OCI-LY1 (cell line): ENCODE measurements at regions not wholly inside any gene's neighbourhood (a gene's known extent, or its start where the extent isn't known, plus 50 kb on each side); places are given as distances from the start of the nearest gene placed in this dataset.

Experiments used
- H2AFZ ChIP-seq: fragments of 200-600 bp; sonication (generic), shearing (Covaris generic); 2 replicates; pipeline ENCODE4 v1.6.0; 2014; ENCODE audit warnings: antibody characterized with exemption, mild to moderate bottlenecking, low read length
- H3F3A ChIP-seq: fragments of 200-600 bp; sonication (generic), shearing (Covaris generic); 2 replicates; pipeline ENCODE4 v1.6.0; 2014; ENCODE audit warnings: mild to moderate bottlenecking, antibody characterized with exemption, low read length, moderate library complexity; ENCODE audit not compliant: insufficient read depth
- H3K27ac ChIP-seq: fragments of 200-600 bp; sonication (generic); 2 replicates; pipeline ENCODE4 v1.5.1; 2014; ENCODE audit warnings: low read length, mixed run types, mild to moderate bottlenecking, low read depth; ENCODE audit not compliant: poor library complexity, severe bottlenecking
- H3K27me3 ChIP-seq: fragments of 200-600 bp; sonication (generic); 2 replicates; pipeline ENCODE4 v1.6.0; 2014; ENCODE audit warnings: antibody characterized with exemption, mild to moderate bottlenecking, low read length, moderate library complexity; ENCODE audit not compliant: insufficient read depth
- H3K36me3 ChIP-seq: fragments of 200-600 bp; sonication (generic); 2 replicates; pipeline ENCODE4 v1.6.1; 2014; ENCODE audit warnings: mild to moderate bottlenecking, antibody characterized with exemption, low read length, moderate library complexity, mixed read lengths; ENCODE audit not compliant: insufficient read depth
- H3K4me1 ChIP-seq: fragments of 200-600 bp; sonication (generic); 2 replicates; pipeline ENCODE4 v1.5.1; 2014; ENCODE audit warnings: mild to moderate bottlenecking, low read length, moderate library complexity; ENCODE audit not compliant: insufficient read depth, severe bottlenecking
- H3K4me2 ChIP-seq: fragments of 200-600 bp; sonication (generic), shearing (Covaris generic); 2 replicates; pipeline ENCODE4 v1.6.1; 2014; ENCODE audit warnings: low read length
- H3K4me3 ChIP-seq: fragments of 200-600 bp; sonication (generic); 2 replicates; pipeline ENCODE4 v1.5.1; 2014; ENCODE audit warnings: low read length, low read depth, mild to moderate bottlenecking, mixed read lengths; ENCODE audit not compliant: poor library complexity, severe bottlenecking
- H3K79me2 ChIP-seq: fragments of 200-600 bp; shearing (Covaris generic); 2 replicates; pipeline ENCODE4 v1.6.1; 2016; ENCODE audit warnings: mixed run types, low read length, mixed read lengths; ENCODE audit not compliant: insufficient read depth
- H3K9ac ChIP-seq: fragments of 200-600 bp; sonication (generic), shearing (Covaris generic); 2 replicates; pipeline ENCODE4 v1.6.1; 2014; ENCODE audit warnings: mild to moderate bottlenecking, low read length, mixed read lengths
- H3K9me2 ChIP-seq: fragments of 200-600 bp; sonication (generic), shearing (Covaris generic); 2 replicates; pipeline ENCODE4 v1.6.1; 2014; ENCODE audit warnings: low read depth, mild to moderate bottlenecking, low read length, mixed read lengths
- H3K9me3 ChIP-seq: fragments of 200-600 bp; shearing (Covaris generic); 2 replicates; pipeline ENCODE4 v1.6.1; 2014; ENCODE audit warnings: low read length, mixed read lengths
- H4K20me1 ChIP-seq: fragments of 200-600 bp; sonication (generic), shearing (Covaris generic); 2 replicates; pipeline ENCODE4 v1.6.0; 2016; ENCODE audit warnings: mild to moderate bottlenecking, low read length; ENCODE audit not compliant: insufficient read depth
- EZH2 ChIP-seq: fragments of 200-600 bp; sonication (generic), shearing (Covaris generic); IDR thresholded peaks from 2 replicates; pipeline ENCODE4 v1.8.0; 2017; ENCODE audit warnings: borderline replicate concordance, mixed run types, mild to moderate bottlenecking, antibody characterized with exemption, low read length, moderate library complexity, mixed read lengths
- TF ChIP-seq, protein P1 (sequence below): fragments of 200-600 bp; sonication (generic), shearing (Covaris generic); IDR thresholded peaks from 2 replicates; pipeline ENCODE4 v1.5.1; 2017; ENCODE audit warnings: mild to moderate bottlenecking, antibody characterized with exemption, low read length, moderate library complexity, mixed read lengths

DNA sequence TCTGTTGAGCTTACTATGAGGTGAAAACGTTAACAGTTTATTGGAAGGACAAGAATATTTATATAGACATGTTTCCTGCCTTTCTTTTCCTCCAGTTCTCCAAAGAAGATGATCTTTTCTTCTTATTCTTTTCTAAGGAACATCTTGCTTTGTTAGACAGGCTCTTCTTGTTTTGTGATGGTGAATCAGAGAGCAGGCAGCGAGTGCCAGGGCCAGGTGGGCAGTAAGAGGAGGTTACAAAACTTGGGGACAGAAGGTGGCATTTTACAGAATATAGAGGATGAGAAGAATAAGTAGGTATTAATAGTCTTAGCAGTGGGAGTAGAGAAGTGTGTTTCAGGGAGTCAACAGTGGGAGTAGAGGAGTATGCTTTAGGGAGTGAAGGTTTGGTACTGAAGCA is 223.6 kb downstream of the ARL4A start:
- Histone ChIP-seq H3F3A (no peaks in the 10 kb centered on the region), H3K4me1 (no peaks in the 10 kb centered on the region), H3K9me3 (no peaks in the 10 kb centered on the region), H3K36me3 (no peaks in the 10 kb centered on the region), H3K27me3 (no peaks in the 10 kb centered on the region), H3K9me2 (no peaks in the 10 kb centered on the region), H2AFZ (no peak overlapping the region), H3K27ac (no peak overlapping the region), H3K4me2 (no peak overlapping the region), H3K9ac (no peak overlapping the region), H4K20me1 (no peaks in the 10 kb centered on the region), H3K79me2 (no peaks in the 10 kb centered on the region), H3K4me3 (no peak overlapping the region)
- no peak for TF ChIP-seq EZH2
- TF ChIP-seq, protein P1, sequence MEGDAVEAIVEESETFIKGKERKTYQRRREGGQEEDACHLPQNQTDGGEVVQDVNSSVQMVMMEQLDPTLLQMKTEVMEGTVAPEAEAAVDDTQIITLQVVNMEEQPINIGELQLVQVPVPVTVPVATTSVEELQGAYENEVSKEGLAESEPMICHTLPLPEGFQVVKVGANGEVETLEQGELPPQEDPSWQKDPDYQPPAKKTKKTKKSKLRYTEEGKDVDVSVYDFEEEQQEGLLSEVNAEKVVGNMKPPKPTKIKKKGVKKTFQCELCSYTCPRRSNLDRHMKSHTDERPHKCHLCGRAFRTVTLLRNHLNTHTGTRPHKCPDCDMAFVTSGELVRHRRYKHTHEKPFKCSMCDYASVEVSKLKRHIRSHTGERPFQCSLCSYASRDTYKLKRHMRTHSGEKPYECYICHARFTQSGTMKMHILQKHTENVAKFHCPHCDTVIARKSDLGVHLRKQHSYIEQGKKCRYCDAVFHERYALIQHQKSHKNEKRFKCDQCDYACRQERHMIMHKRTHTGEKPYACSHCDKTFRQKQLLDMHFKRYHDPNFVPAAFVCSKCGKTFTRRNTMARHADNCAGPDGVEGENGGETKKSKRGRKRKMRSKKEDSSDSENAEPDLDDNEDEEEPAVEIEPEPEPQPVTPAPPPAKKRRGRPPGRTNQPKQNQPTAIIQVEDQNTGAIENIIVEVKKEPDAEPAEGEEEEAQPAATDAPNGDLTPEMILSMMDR = no peak

DNA sequence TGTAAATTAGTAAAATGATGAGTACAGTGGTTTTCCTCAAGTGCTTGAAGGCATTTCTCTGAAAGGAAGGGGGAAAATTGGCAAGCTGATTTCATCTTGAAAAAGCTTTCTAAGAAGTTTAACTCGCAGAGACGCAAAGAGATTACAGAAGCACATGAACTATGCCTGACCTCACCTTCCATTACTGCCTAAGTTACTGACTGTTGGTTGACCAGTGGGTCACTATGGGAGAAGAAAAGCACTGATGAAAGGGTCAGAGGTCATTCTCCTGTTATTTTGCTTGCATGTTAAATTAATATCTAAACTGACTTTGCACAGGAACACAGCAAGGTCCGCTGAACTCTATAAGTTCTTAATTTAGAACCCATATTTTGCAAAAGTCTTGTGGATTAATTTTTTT is 225.6 kb downstream of the ARL4A start:
- Histone ChIP-seq H3K79me2 (no peaks in the 10 kb centered on the region), H3K4me2 (no peak overlapping the region), H3K4me1 (no peaks in the 10 kb centered on the region), H3K9ac (no peak overlapping the region), H3K9me2 (no peaks in the 10 kb centered on the region), H3F3A (no peaks in the 10 kb centered on the region), H2AFZ (no peak overlapping the region), H4K20me1 (no peaks in the 10 kb centered on the region), H3K4me3 (no peak overlapping the region), H3K27ac (no peak overlapping the region), H3K27me3 (no peaks in the 10 kb centered on the region), H3K9me3 (no peaks in the 10 kb centered on the region), H3K36me3 (no peaks in the 10 kb centered on the region)
- TF ChIP-seq, protein P1 = no peak
- no peak for TF ChIP-seq EZH2

DNA sequence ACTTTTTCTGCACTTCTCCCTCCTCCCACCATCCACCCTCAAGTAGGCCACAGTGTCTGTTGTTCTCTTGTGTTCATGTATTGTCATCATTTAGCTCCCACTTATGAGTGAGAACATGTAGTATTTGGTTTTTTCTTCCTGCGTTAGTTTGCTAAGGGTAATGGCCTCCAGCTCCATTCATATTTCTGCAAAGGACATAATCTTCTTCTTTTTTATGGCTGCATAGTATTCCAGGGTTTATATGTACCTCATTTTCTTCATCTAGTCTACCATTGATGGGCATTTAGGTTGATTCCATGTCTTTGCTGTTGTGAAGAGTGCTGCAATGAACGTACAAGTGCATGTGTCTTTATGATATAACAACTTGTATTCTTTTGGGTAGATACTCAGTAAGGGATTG is 230.4 kb downstream of the ARL4A start:
- H3K4me2 ChIP-seq = no peak overlapping the region
- no peaks in the 10 kb centered on the region for H3K4me1 ChIP-seq
- H2AFZ ChIP-seq = no peak overlapping the region
- no peaks in the 10 kb centered on the region for H3K9me3 ChIP-seq
- H3F3A ChIP-seq = no peaks in the 10 kb centered on the region
- H3K4me3 ChIP-seq = no peak overlapping the region
- H3K9me2 ChIP-seq = no peaks in the 10 kb centered on the region
- no peaks in the 10 kb centered on the region for H4K20me1 ChIP-seq
- H3K27me3 ChIP-seq = no peaks in the 10 kb centered on the region
- H3K36me3 ChIP-seq = no peaks in the 10 kb centered on the region
- no peaks in the 10 kb centered on the region for H3K79me2 ChIP-seq
- no peak overlapping the region for H3K27ac ChIP-seq
- TF ChIP-seq EZH2 = no peak
- TF ChIP-seq, protein P1 = no peak
- H3K9ac ChIP-seq = no peak overlapping the region
